Sigmoid colon (tissue), 6 donors: ENCODE measurements at regions not wholly inside any gene's neighbourhood (a gene's known extent, or its start where the extent isn't known, plus 50 kb on each side); places are given as distances from the start of the nearest gene placed in this dataset.

Source experiments
- DNase-seq: peaks from one replicate; pipeline ENCODE4 v3.0.0-alpha.2; 2019
- H3K27ac ChIP-seq, 4 donors: fragments of 200-600 bp; sonication (generic); one replicate each; pipeline ENCODE4 v1.5.1; 2016 to 2019; ENCODE audit warnings: mild to moderate bottlenecking in 1 of 4
- H3K27me3 ChIP-seq, 3 donors: fragments of 200-600 bp; sonication (generic); one replicate each; pipeline ENCODE4 v1.5.1; 2019; ENCODE audit warnings: mild to moderate bottlenecking in 1 of 3
- H3K36me3 ChIP-seq, 4 donors: fragments of 200-600 bp; sonication (generic); one replicate each; pipeline ENCODE4 v1.5.1; 2016 to 2019
- H3K4me1 ChIP-seq, 4 donors: fragments of 200-600 bp; sonication (generic); one replicate each; pipeline ENCODE4 v1.5.1; 2017 to 2019
- H3K4me3 ChIP-seq, 4 donors: fragments of 200-600 bp; sonication (generic); one replicate each; pipeline ENCODE4 v1.5.1; 2017 to 2019; ENCODE audit warnings: mild to moderate bottlenecking in 2 of 4, moderate library complexity in 1 of 4
- H3K9me3 ChIP-seq, 4 donors: fragments of 200-600 bp in 3 of 4; sonication (generic) in 3 of 4; one replicate each; pipeline versions ENCODE4 v1.5.1 to v1.6.1; 2013 to 2019
- EP300 ChIP-seq, 4 donors: sonication (generic); formaldehyde crosslinking; IDR thresholded peaks; one replicate each; pipeline ENCODE4 v1.6.1; 2017; ENCODE audit warnings: antibody characterized with exemption in 4 of 4
- POLR2A ChIP-seq, 2 donors: fragments of 450-650 bp; IDR thresholded peaks; one replicate each; pipeline ENCODE4 v1.6.1; 2016; ENCODE audit warnings: antibody characterized with exemption in 2 of 2, mild to moderate bottlenecking in 2 of 2, moderate library complexity in 2 of 2
- POLR2AphosphoS5 ChIP-seq, 4 donors: sonication (generic); formaldehyde crosslinking; IDR thresholded peaks; one replicate each; pipeline ENCODE4 v1.6.1; 2017; ENCODE audit warnings: antibody characterized with exemption in 4 of 4
- WGBS, 2 donors: extraction: QIAGEN DNeasy Blood & Tissue Kit; methylation state at CpG; one replicate each; pipeline ENCODE4 v1.1.7; 2013; 5-methylcytosine and 5-hydroxymethylcytosine counted together
- intact Hi-C: fragments of 100-400 bp; cut with DNase I; formaldehyde crosslinking; loops from one replicate; pipeline ENCODE4 v1.15.1; 2023
- TF ChIP-seq, protein P1 (sequence below), 4 experiments: fragments of 450-650 bp in 3 of 4; fragments of 200-600 bp in 1 of 4; IDR thresholded peaks; one replicate each; pipeline ENCODE4 v1.5.1; 2016 to 2019; ENCODE audit warnings: antibody characterized with exemption in 4 of 4, mild to moderate bottlenecking in 3 of 4, moderate library complexity in 2 of 4
- donor health status: healthy with polysubstance abuse.
- donor health status: healthy.

- Histone ChIP-seq H3K27me3 (no peaks in the 10 kb centered on the region), H3K36me3 (no peaks in the 10 kb centered on the region), H3K4me1 (no peaks in the 10 kb centered on the region), H3K4me3 (no peak overlapping the region), H3K9me3 (no peaks in the 10 kb centered on the region), H3K27ac (no peak overlapping the region)
- DNase-seq: no peak
- TF ChIP-seq POLR2AphosphoS5 (IDR thresholded peaks at IDR 0.05) (no peak), EP300 (IDR thresholded peaks at IDR 0.05) (no peak), POLR2A (IDR thresholded peaks at IDR 0.05) (no peak)
- TF ChIP-seq, protein P1, sequence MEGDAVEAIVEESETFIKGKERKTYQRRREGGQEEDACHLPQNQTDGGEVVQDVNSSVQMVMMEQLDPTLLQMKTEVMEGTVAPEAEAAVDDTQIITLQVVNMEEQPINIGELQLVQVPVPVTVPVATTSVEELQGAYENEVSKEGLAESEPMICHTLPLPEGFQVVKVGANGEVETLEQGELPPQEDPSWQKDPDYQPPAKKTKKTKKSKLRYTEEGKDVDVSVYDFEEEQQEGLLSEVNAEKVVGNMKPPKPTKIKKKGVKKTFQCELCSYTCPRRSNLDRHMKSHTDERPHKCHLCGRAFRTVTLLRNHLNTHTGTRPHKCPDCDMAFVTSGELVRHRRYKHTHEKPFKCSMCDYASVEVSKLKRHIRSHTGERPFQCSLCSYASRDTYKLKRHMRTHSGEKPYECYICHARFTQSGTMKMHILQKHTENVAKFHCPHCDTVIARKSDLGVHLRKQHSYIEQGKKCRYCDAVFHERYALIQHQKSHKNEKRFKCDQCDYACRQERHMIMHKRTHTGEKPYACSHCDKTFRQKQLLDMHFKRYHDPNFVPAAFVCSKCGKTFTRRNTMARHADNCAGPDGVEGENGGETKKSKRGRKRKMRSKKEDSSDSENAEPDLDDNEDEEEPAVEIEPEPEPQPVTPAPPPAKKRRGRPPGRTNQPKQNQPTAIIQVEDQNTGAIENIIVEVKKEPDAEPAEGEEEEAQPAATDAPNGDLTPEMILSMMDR (IDR thresholded peaks at IDR 0.05): no peak
- intact Hi-C loops: no loop called here
These were observed 601.1 kb upstream of the GRIA3 start for GRCh38 chrX:122582975-122583305.

DNA sequence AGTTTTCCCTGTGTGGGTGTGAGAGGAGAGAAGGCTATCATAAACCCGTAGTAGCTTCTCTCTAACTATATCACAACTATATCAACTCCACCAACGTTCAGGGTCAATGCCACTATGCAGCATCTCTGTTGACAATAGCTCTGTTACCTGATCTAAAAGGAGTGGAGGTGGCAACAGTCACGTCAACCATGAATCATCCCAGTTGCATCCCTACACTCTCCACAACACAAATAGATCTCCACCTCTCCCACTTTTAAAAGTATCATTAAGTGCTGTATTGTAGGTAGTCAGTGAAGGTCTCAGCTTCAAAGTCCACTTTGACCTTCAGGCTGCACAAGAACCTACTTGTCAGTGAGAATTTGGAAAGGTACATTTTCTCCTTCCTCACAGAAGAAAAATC, 600.5 kb upstream of the GRIA3 start:
- H3K9me3 ChIP-seq: no peaks in the 10 kb centered on the region
- 62 to 63% methylated on average over 3 of the region's 3 CpGs for WGBS, 2 donors
- no peaks in the 10 kb centered on the region for H3K4me1 ChIP-seq
- H3K27me3 ChIP-seq: no peaks in the 10 kb centered on the region
- intact Hi-C loops: no loop called here
- no peak overlapping the region for H3K4me3 ChIP-seq
- H3K27ac ChIP-seq: no peak overlapping the region
- H3K36me3 ChIP-seq: no peaks in the 10 kb centered on the region
- no peak for DNase-seq
- TF ChIP-seq, protein P1 (IDR thresholded peaks at IDR 0.05): no peak

GRCh38 chrX:122584981-122585380, 599.1 kb upstream of the GRIA3 start:
- Histone ChIP-seq H3K4me3 (no peak overlapping the region), H3K27ac (no peak overlapping the region), H3K4me1 (no peaks in the 10 kb centered on the region), H3K9me3 (no peaks in the 10 kb centered on the region), H3K36me3 (no peaks in the 10 kb centered on the region), H3K27me3 (no peaks in the 10 kb centered on the region)
- no peak for DNase-seq
- 18 to 72% methylated on average over 2 of the region's 2 CpGs for WGBS, 2 donors
- intact Hi-C loops: no loop called here
- TF ChIP-seq POLR2A (IDR thresholded peaks at IDR 0.05): no peak
- TF ChIP-seq POLR2AphosphoS5 (IDR thresholded peaks at IDR 0.05): no peak
- TF ChIP-seq, protein P1 (IDR thresholded peaks at IDR 0.05): no peak
- TF ChIP-seq EP300 (IDR thresholded peaks at IDR 0.05): no peak

GRCh38 chrX:122586831-122587230, 597.2 kb upstream of the GRIA3 start:
- H3K27me3 ChIP-seq: no peaks in the 10 kb centered on the region
- no peaks in the 10 kb centered on the region for H3K36me3 ChIP-seq
- no peaks in the 10 kb centered on the region for H3K9me3 ChIP-seq
- intact Hi-C loops: no loop called here
- TF ChIP-seq EP300 (IDR thresholded peaks at IDR 0.05) (no peak), POLR2AphosphoS5 (IDR thresholded peaks at IDR 0.05) (no peak), POLR2A (IDR thresholded peaks at IDR 0.05) (no peak)
- TF ChIP-seq, protein P1 (IDR thresholded peaks at IDR 0.05): no peak
- H3K27ac ChIP-seq: no peak overlapping the region
- no peak overlapping the region for H3K4me3 ChIP-seq
- no peak for DNase-seq
- H3K4me1 ChIP-seq: no peaks in the 10 kb centered on the region
- WGBS, 2 donors: 87 to 97% methylated on average over 1 of the region's 1 CpG

GRCh38 chrX:122591546-122591945, 592.5 kb upstream of the GRIA3 start:
- TF ChIP-seq POLR2A (IDR thresholded peaks at IDR 0.05) (no peak), POLR2AphosphoS5 (IDR thresholded peaks at IDR 0.05) (no peak), EP300 (IDR thresholded peaks at IDR 0.05) (no peak)
- TF ChIP-seq, protein P1 (IDR thresholded peaks at IDR 0.05): no peak
- 61 to 86% methylated on average over 2 of the region's 2 CpGs for WGBS, 2 donors
- intact Hi-C loops: no loop called here
- no peak for DNase-seq
- H3K36me3 ChIP-seq: no peaks in the 10 kb centered on the region
- H3K9me3 ChIP-seq: no peaks in the 10 kb centered on the region
- H3K27ac ChIP-seq: no peak overlapping the region
- no peaks in the 10 kb centered on the region for H3K4me1 ChIP-seq
- no peaks in the 10 kb centered on the region for H3K27me3 ChIP-seq
- H3K4me3 ChIP-seq: no peak overlapping the region
